Endothelial cell of umbilical vein (primary cell): ENCODE measurements at regions not wholly inside any gene's neighbourhood (a gene's known extent, or its start where the extent isn't known, plus 50 kb on each side); places are given as distances from the start of the nearest gene placed in this dataset.

Experiments used
- BruUV-seq: library from RNA; stranded (reverse); fragments of 400-500 nt; replicated peaks from 2 replicates; lab custom pipeline; 2021; lab: Mats Ljungman, UMichigan
- CTCF ChIA-PET: fragments of 300-600, 350-600 bp; sonication (Branson Sonifier 250); formaldehyde crosslinking; loops from one replicate; lab custom pipeline; 2021; ENCODE audit warnings: antibody characterized with exemption, inconsistent platforms; lab: Charles Lee
- POLR2A ChIA-PET: fragments of 300-600, 350-600 bp; sonication (Branson Sonifier 250); formaldehyde crosslinking; loops from one replicate; lab custom pipeline; 2021; ENCODE audit warnings: antibody characterized with exemption, inconsistent platforms; lab: Charles Lee
- DNase-seq: peaks from one replicate; pipeline ENCODE4 v3.0.0-alpha.2; 2011; ENCODE audit warnings: low read depth, low spot score
- FAIRE-seq: peaks from 2 replicates; lab custom pipeline; 2011; peaks lifted over from hg19 to GRCh38; lab: Jason Lieb, UNC
- H2AFZ ChIP-seq: 2 replicates; pipeline ENCODE4 v1.6.0; 2012; ENCODE audit warnings: low read depth, low read length, control low read depth, inconsistent platforms
- H3K27ac ChIP-seq: 2 replicates; pipeline ENCODE4 v1.5.1; 2011; ENCODE audit warnings: low read depth, mild to moderate bottlenecking, control low read depth, low read length, moderate library complexity; ENCODE audit not compliant: insufficient read depth
- H3K27me3 ChIP-seq, 2 experiments: 2 replicates each; pipeline versions ENCODE4 v1.6.0 to v1.6.1; 2011; ENCODE audit warnings: low read length in 2 of 2, mixed read lengths in 1 of 2; ENCODE audit not compliant: control insufficient read depth in 2 of 2, insufficient read depth in 2 of 2
- H3K36me3 ChIP-seq, 2 experiments: 2 replicates in 1 of 2; 3 replicates in 1 of 2; pipeline ENCODE4 v1.5.1; 2011; ENCODE audit warnings: low read length in 2 of 2, mild to moderate bottlenecking in 1 of 2, moderate library complexity in 1 of 2; ENCODE audit not compliant: control insufficient read depth in 2 of 2, insufficient read depth in 2 of 2; ENCODE audit errors: extremely low read depth in 1 of 2
- H3K4me1 ChIP-seq: 3 replicates; pipeline ENCODE4 v1.5.1; 2011; ENCODE audit warnings: mild to moderate bottlenecking, low read length; ENCODE audit not compliant: control insufficient read depth, insufficient read depth; ENCODE audit errors: extremely low read depth
- H3K4me2 ChIP-seq: 2 replicates; pipeline ENCODE4 v1.6.1; 2011; ENCODE audit warnings: low read length, control low read depth, mixed read lengths; ENCODE audit not compliant: insufficient read depth
- H3K4me3 ChIP-seq, 3 experiments: fragments of 200-600 bp in 1 of 3; sonication (generic), shearing (Covaris generic) in 1 of 3; replicated peaks in 1 of 3; 2 replicates each; pipeline ENCODE4 v1.5.1; 2011 to 2016; ENCODE audit warnings: control low read depth in 3 of 3, low read length in 3 of 3, mild to moderate bottlenecking in 2 of 3, inconsistent platforms in 1 of 3, low read depth in 1 of 3, moderate library complexity in 1 of 3; ENCODE audit not compliant: insufficient read depth in 1 of 3
- H3K79me2 ChIP-seq: 2 replicates; pipeline ENCODE4 v1.6.0; 2012; ENCODE audit warnings: low read length, inconsistent platforms; ENCODE audit not compliant: control insufficient read depth, insufficient read depth
- H3K9ac ChIP-seq: replicated peaks from 2 replicates; pipeline ENCODE3; 2011; ENCODE audit warnings: low read length, control low read depth; ENCODE audit not compliant: insufficient read depth; ENCODE audit errors: extremely low read depth
- H3K9me1 ChIP-seq: replicated peaks from 3 replicates; pipeline ENCODE4 v1.6.0; 2011; ENCODE audit warnings: mild to moderate bottlenecking, low read length; ENCODE audit not compliant: control insufficient read depth, insufficient read depth; ENCODE audit errors: extremely low read depth
- H3K9me3 ChIP-seq: replicated peaks from 2 replicates; pipeline ENCODE4 v1.5.1; 2012; ENCODE audit warnings: low read length, inconsistent platforms; ENCODE audit not compliant: control insufficient read depth, insufficient read depth
- H4K20me1 ChIP-seq: replicated peaks from 2 replicates; pipeline ENCODE3; 2011; ENCODE audit warnings: mild to moderate bottlenecking, low read length; ENCODE audit not compliant: control insufficient read depth, insufficient read depth; ENCODE audit errors: extremely low read depth
- CTCF ChIP-seq, 2 donors: IDR thresholded peaks; 1 replicate in 1 of 2; 2 replicates in 1 of 2; pipeline ENCODE4 v1.5.1; 2011; ENCODE audit warnings: low read length in 2 of 2, mild to moderate bottlenecking in 2 of 2, moderate library complexity in 2 of 2, control low read depth in 1 of 2, inconsistent platforms in 1 of 2, low read depth in 1 of 2; ENCODE audit not compliant: insufficient read depth in 1 of 2; ENCODE audit errors: extremely low read depth in 1 of 2
- EZH2 ChIP-seq: IDR thresholded peaks from 2 replicates; pipeline ENCODE4 v1.6.1; 2012; ENCODE audit warnings: borderline replicate concordance, low read depth, mild to moderate bottlenecking, moderate library complexity, low read length, inconsistent platforms; ENCODE audit not compliant: severe bottlenecking
- FOS ChIP-seq: IDR thresholded peaks from 2 replicates; pipeline ENCODE4 v1.6.1; 2011; ENCODE audit warnings: mild to moderate bottlenecking, low read length, moderate library complexity, borderline replicate concordance; ENCODE audit not compliant: insufficient read depth
- GATA2 ChIP-seq: IDR thresholded peaks from 2 replicates; pipeline ENCODE4 v1.7.0; 2011; ENCODE audit warnings: low read depth, mild to moderate bottlenecking, moderate library complexity, mixed read lengths, low read length; ENCODE audit not compliant: insufficient read length, insufficient read depth
- JUN ChIP-seq: IDR thresholded peaks from 2 replicates; pipeline ENCODE4 v1.6.1; 2011; ENCODE audit warnings: borderline replicate concordance, low read depth; ENCODE audit not compliant: insufficient read length, insufficient read depth
- MAX ChIP-seq: IDR thresholded peaks from 2 replicates; pipeline ENCODE4 v1.6.1; 2011; ENCODE audit not compliant: insufficient read depth, insufficient read length
- MYC ChIP-seq: IDR thresholded peaks from one replicate; pipeline ENCODE4 v1.6.1; 2011; ENCODE audit warnings: mild to moderate bottlenecking, low read depth, low read length
- POLR2A ChIP-seq: IDR thresholded peaks from 2 replicates; pipeline ENCODE4 v1.6.1; 2012; ENCODE audit warnings: low read depth, mild to moderate bottlenecking, control low read depth, low read length
- POLR2AphosphoS5 ChIP-seq: IDR thresholded peaks from 2 replicates; pipeline ENCODE4 v1.6.1; 2012; ENCODE audit warnings: low read depth, mild to moderate bottlenecking, control low read depth, low read length, moderate library complexity; ENCODE audit not compliant: insufficient read depth
- dilution Hi-C: fragments of 300-500 bp; cut with MboI; formaldehyde crosslinking; loops from one replicate; pipeline ENCODE4 v1.15.0; 2019; ENCODE audit warnings: low sequenced_read_pairs; ENCODE audit not compliant: extremely low pct_ligation_motif_present
- intact Hi-C: fragments of 100-400 bp; cut with micrococcal nuclease; formaldehyde crosslinking; loops from one replicate; pipeline ENCODE4 v1.10.0; 2022

- Histone ChIP-seq H3K4me1 (no peaks in the 10 kb centered on the region), H3K4me2 (no peak overlapping the region), H2AFZ (no peak overlapping the region), H3K4me3 (no peak overlapping the region), H3K9ac (no peak overlapping the region), H3K9me3 (no peaks in the 10 kb centered on the region), H3K27ac (no peak overlapping the region), H4K20me1 (no peaks in the 10 kb centered on the region), H3K36me3 (no peaks in the 10 kb centered on the region), H3K27me3 (peaks cover 4 to 6% of the 10 kb centered on the region in 2 experiments), H3K9me1 (no peaks in the 10 kb centered on the region), H3K79me2 (no peaks in the 10 kb centered on the region)
- FAIRE-seq (peak; percentile 33), DNase-seq (no peak)
- no peak for TF ChIP-seq GATA2
- TF ChIP-seq JUN, result no peak
- no peak for TF ChIP-seq CTCF (IDR thresholded peaks at IDR 0.05; ENCODE audit: extremely low read depth in 1 of 2, insufficient read depth in 1 of 2, low read depth in 1 of 2, low read length in 2 of 2)
- TF ChIP-seq POLR2A, result no peak
- no peak for TF ChIP-seq EZH2
- TF ChIP-seq MAX, result no peak
- TF ChIP-seq MYC, result no peak
- no peak for TF ChIP-seq POLR2AphosphoS5
- TF ChIP-seq FOS, result no peak
- CTCF ChIA-PET, result no interaction called here
- intact Hi-C loops (no loop called here), dilution Hi-C loops (no loop called here)
- POLR2A ChIA-PET, result no interaction called here
- no TSS peak for BruUV-seq
These were observed 64.8 kb upstream of the DARS1 start for GRCh38 chr2:136049991-136050920.
